EL (cell line): ENCODE measurements at regions not wholly inside any gene's neighbourhood (a gene's known extent, or its start where the extent isn't known, plus 50 kb on each side); places are given as distances from the start of the nearest gene placed in this dataset.

ENCODE experiments used
- DNase-seq: peaks from one replicate; pipeline ENCODE4 v3.0.0-alpha.2; 2016

DNA sequence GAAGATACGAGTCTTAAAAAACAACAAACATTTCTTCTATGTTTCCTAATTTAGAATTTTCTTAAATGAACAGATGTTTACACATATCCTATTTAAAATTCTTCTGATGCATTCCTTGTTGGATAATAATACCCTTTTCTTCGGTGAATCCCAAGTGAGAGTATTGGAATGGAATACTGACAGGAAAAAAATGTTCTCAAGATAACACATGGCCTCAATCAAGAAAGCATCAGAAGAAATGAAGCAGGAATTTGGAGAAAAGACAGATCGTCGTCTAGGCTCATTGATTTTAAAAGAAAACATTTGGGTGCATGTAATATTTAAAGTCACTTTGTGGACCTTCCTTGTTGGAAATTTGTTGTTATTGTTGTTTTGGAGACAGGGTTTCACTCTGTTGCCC is 196.9 kb upstream of the ANK2 start:
- no peak for DNase-seq

DNA sequence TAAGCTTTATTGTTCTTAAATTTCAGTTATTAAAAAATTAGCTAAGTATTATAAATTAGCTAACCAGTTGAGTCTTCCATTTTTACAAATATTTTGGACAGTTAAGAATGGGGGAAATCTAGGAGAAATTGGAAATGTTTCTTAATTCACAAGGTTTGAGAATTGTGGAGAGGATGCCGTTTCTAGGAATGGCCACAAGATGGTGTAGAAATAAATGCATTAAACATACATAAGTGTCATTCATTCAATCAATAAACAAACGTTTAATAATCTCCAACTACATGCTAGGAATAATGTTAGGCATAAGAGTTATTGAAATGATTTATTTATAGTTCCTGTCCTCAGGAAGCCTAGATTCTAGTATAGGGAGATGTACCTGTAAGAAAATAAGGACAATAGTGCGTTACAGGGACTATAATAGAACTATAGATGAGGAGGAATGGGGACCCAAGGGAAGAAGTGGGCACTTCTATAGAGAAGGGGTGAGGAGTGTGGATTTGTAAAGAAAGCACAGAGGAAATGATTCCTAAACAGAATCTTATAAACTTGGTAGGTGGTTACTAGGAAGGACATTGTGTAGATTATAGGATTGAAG is 195.7 kb upstream of the ANK2 start:
- no peak for DNase-seq

DNA sequence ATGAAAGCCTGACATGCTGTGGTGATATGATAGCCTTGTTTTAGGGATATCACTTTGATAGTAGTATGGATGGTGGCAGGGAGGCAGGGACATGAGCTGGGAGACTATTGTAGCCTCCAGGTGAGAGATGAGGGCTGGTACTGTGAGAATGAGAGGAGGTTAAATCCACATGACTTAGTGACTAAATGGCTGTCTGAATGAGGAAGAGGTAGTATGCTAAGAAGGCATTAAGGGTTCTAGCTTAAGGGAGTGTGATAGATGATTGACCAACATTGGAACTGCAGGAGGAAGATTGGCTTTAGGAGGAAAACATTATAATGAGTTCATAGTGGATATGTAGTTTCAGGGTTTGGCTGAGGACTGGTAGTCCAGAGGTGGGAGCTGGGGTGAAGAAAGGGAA is 195.0 kb upstream of the ANK2 start:
- no peak for DNase-seq

DNA sequence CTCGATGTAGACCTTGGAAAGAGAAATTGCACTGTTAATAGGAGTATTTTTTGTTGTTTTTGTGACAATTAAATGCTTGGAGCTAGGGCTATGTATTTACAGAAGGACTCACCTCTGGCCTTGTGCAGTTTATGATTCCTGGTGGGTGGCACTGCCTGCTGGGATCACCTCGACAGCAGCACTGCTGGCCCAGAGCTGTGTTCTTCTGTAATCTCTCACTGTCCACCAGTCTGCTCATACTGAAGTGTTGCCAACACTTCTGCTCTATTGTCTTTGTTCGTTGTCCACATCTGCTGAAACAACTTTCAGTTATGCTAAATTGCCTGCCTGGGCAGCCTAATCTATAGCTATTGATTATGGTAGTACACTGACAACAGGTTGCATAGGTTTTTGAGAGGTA is 194.4 kb upstream of the ANK2 start:
- no peak for DNase-seq

DNA sequence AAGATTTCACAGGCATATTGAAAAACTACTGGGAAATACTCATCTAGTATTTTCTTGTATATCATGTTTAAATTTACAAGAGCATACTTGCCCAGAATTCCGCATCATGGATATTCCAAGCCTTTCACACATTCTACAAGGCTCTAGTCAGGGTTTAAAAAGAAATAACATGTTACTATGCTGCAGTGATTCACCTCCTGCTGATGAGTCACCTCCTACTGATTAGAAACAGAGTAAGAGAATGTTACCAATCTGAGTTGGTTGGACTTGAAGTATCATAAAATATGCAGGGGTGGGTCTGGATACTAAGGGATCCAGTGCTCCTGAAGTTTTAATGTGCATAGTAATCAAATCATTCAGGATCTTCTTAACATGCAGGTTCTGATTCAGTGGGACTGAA is 192.0 kb upstream of the ANK2 start:
- DNase-seq, result peak; percentile 86

DNA sequence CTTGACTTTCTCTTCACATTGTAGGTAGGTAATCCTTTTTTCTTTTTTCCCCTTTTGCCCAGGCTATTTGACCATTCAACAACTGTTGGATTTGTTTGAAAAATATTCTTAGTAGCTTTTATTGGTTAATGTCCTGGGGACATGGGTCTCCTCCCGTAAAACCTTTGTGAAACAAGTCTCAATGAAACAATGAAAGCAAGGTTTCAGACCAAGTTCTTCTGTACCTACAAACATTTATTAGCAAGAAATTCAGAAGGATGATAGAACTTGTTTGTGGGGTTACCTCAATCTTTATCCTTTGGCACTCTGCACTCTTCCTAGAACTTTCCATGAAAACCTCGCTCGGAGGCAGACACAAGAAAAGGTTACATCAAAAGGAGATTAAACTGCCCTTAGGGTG is 190.7 kb upstream of the ANK2 start:
- no peak for DNase-seq

DNA sequence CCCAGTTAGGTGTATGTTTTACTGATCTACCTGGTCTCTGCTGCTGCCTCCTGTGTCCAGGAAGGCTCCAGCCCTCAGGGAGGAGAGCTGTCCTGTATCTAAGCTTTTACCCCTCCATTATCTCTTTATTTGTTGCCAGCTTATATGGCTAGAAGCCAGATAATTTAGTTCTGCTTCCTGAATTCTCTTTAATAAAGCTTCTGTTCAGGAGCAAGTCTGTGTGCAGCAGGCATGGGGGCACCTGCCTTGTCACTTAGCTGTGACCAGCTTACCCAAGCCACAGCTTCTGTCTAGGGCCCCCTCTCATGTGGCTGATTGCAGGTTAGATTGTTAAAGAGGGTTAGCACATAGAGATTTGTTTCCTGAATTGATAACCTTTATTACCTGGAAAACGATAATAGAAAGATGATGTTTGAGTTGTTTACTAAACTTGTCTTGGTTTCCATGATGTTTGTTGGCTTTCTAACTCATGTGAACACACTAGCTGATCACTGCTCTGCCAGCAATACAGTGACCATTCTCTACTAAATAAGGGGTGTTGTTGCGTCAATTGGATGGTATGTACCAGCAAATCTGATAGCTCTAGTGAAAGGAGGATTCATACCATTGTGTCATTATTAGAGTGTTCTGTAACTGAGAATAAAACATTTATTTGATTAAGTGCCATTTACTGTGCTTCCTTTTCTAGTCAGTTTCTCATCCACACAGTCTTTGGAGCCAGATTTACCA is 189.8 kb upstream of the ANK2 start:
- DNase-seq, result no peak

DNA sequence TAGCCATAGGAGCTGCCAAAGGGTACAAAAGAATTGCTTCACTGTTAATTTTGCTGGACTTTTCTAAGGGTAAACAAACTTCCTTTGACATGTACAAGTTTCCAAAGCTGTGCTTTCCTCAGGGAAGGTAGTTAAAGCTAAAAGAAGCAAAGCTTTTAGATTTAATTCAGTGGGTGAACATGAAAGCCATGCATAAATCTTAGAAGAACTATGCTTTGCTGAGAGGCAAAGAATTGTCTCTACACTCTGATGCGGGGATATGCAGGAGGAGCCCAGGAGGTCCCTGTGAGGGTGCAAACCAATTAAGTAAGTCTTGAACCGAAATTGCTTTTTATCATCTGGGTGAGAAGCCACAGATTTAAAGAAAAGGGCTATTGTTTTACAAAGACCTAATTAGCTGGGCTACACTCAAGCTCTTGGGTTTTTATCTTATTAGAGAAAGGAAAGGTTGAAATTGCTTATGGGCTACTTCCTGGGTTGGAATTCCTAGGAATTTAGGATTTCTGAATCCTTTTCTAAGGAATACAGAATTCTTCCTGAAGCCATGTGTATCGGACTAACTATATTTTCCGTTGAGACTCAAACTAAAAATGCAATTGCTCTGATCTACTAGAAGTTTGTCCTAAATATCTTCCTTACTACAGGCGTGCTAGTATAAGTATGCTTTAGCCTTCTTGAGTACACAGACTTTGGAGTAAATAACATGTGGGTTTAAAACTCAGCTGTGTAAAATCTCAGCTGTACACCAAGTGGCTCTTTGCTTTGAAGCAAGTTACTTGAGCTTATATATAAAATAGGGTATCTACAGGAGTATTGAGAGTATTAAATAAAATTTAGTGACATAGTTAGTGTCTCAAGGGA is 188.4 kb upstream of the ANK2 start:
- DNase-seq, result no peak

DNA sequence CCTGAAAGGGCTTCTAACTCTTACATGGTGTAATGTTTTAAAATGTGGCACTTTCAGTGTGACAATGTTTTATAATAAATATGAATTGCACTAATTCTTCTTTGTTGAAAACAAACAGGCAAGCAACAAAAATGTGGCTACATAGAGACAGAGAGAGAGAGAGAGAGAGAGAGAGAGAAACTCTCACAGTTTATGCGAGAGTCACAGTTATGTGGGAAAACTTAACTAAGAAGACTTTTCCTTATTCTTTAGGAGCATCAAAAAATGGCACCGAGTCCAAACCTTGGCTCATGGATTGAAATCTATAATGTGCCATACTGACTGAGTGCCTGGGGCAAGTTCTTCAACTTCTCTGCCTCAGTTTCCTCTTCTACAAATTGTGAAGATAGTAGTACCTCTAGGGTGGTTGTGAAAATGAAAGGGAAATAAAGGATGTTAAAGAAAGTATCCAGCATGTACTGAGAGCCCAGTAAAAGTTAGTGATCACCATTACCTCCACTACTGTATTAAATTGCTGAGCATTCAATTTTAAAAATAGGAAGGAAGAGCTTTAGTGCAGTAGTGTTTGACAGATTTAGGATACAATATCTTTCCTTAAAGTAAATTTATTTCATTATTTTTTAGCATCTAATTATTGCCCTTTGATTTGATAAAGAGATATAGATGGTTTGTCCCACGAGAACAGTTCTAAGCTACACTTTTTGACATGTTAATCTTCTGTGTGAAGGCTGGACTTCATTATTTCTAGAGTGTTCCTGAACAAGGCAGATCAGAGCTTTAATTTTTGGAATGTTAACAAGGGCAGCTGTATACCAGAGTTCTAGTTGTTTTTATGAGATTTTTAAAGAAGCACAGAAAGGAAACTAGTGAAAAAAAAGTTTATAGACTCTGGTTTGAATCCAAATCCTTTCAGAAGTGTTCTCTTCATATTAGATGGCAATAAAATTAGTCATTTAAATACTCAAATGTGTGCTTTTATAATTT is 187.5 kb upstream of the ANK2 start:
- no peak for DNase-seq

DNA sequence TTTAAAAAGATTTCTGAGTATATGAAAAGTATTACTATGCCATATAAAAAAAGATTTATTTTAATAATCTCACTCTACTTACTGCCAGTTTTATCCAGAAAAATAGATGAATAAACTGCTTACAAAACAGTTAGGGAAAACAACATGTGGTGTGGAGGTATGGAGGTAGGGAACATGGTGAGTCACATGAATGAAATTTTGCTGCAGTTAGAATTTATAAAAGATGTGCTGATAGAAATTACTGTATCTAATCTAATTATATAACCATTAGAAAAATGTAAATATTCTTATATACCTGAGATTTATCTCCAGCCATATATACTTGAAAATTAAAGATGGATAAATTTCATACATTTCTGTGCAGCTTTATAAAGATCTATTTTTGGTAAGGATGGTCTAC is 184.0 kb upstream of the ANK2 start:
- DNase-seq, result no peak

DNA sequence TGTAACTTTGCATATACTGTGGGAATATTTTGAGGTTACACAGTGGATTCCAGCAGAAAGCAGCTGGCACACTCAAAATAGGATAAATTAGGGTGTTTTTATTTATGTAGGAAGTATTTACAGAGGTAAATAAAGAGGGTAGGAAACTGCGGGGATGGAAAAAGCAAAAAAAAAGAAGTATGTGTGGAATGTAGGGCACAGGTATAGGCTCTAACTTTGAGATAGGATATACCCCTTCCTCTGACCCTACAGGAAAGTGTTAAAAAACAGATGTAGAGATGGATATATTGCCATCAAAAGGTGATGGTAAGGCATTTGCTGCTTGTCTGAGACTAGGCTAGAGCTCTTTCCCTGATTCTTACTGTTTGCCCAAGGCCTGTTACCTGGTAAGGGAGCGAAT is 173.1 kb upstream of the ANK2 start:
- no peak for DNase-seq

DNA sequence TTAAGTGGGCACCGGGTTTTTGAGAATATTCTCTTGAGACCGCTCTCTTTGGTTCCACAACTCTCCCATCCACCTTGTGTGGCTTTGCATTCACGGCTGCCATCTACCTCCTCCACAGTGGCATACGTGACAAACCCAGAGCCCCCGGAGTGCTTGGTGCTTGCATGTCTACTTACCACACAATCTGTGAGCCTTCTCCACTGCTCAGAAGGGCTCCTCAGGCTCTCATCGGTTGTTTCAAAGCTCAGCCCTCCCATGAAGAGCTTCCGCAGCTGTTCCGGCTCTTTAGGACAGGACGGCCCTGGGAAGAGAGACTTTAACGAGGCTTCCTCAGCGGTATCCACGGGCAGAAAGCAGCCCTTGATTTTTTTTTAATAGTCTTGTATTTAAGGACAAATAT is 167.6 kb upstream of the ANK2 start:
- DNase-seq, result no peak

DNA sequence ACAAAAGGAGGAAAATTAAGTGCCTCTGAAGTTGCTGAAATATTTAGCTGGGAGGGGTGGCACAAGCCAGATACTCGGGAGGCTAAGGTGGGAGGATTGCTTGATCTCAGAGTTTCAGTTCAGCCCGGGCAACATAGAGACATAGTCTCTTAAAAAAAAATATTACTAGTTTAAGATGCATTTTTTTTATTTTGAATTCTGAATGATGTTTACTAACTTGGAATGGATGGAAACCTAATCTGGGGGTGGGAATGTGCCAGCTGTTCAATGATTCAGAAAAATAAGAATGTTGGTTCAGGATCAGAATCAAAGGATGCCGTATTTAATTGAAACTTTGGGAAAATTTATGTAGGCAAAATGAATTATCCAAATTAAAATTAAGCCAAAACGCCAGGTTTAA is 167.2 kb upstream of the ANK2 start:
- no peak for DNase-seq

DNA sequence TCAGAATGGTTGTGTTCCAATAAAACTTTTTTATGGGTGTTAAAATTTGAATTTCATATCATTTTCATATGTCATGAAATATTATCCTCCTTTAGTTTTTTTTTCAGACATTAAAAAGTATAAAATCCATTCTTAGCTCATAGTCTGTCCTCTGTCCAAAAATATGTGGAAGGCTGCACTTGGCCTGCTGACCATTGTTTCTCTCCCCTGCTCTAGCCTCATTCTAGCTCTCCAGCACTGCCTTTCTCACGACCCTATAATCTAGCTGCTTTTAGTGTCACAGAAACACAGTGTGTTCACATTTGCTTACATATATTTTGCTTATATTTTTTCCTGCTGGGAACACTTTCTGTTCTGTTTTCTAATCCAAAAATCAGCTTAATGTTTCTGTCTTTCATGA is 165.0 kb upstream of the ANK2 start:
- DNase-seq, result no peak

DNA sequence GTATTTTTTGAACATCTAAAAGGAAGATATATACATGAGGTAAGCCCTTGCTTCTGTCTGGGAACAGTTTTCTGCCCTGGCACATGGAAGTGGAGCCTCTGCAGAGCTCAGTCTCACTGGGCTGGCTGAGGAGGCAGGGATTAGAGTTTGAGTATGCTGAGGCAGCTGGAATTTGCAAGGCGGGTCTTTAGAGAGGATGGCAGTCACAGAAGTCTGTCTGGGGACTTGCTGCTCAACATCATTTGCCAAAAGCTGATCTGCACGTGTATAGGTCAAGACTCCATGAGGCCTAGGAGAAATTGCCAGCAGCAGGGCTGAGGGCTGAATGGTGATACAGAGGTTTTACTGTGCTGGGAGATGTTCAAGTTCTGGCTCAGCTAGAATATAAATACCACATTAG is 163.6 kb upstream of the ANK2 start:
- DNase-seq, result no peak

DNA sequence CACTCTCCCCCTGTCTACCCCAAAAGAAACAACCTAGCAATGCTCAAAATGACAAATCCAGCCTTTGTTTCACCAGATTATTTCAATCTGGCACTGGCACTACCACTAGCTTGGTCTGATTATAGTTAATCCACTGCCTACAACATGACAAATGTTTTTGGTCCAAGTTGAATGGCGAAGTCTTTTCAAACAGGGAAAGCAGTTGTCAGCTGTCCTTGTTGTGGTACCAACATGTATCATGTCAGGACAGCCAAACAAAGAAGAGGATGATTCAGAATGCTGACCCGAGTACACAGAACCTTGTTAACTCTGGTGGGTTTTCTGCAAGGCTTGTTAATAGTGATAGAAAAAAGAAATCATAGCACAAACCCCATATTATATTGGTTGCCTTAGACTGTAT is 160.8 kb upstream of the ANK2 start:
- no peak for DNase-seq

DNA sequence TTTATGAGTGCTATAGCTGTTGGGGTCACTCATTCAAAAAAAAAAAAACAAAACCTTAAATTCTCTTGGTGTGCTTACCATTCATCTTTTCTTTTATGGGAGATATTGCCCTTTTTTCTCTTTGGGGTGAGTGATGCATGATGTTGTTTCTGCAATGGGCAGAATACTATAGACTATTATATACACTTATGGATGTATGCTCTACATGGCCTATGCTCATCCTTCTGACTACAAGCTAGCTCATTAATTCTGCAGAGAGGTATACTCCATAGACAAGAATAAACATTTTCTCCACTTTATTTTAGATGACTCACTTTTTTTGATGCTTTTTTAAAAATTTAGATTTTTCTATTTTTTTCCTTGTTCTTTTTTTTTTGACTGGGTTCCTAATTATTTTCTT is 160.3 kb upstream of the ANK2 start:
- no peak for DNase-seq

DNA sequence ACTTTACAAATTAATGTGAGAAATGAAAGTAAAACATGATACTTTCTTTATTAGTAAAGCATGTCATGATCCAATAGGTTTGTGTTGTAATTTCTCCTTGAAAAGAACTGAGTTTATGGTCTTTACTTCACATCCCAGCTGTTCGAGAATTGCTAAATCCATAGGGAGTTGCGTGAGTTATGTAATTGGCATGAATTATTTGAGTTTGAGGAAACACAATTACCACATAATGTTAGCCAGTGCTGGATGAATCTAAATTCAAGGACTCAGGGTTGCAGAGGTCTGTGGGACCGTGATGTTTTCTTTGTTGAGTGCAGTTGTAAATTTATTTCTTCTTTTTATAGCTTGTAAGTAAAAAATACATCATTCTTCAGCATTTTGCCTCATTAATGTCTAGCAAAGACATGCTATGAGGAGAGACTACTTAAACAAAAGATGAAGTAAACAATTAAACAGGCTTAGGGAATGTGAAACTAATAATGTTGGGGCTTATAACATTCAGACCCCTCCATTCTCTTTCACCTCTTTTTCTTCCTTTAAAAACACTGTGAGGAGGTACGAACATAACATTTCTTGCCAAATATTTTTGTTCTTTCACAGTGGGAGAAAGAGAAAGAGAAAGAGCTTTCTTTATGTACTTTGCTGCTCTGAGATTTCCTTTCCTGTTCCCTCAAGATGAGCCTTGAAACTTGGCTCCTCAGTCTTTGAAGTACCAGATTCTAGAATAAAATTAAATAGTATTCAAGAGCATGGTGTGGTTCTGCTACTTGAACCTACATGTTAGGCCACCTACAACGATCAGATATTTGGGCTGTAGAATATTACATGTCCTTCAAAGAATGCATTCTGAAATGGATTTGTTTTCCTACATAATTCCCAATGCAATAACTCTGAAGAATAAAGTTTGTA is 159.6 kb upstream of the ANK2 start:
- DNase-seq, result peak; percentile 42

DNA sequence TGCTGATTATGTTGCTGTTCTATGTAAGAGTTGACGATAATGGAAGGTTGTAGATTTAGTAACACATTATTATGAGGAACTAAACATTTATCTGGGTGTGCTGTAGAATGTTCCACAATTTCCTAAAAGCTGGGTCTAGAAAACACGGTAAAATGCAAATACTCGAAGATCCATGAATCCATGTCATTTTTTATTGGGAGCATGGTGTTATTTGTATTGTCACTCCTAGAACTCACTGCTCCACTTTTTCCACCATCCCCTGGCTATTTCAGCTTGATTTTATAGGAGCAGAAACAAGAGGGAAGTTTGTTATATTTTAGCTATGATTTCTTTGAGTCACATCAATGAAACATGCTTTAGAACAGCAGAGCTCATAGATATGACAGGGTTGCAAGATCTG is 155.0 kb upstream of the ANK2 start:
- no peak for DNase-seq

DNA sequence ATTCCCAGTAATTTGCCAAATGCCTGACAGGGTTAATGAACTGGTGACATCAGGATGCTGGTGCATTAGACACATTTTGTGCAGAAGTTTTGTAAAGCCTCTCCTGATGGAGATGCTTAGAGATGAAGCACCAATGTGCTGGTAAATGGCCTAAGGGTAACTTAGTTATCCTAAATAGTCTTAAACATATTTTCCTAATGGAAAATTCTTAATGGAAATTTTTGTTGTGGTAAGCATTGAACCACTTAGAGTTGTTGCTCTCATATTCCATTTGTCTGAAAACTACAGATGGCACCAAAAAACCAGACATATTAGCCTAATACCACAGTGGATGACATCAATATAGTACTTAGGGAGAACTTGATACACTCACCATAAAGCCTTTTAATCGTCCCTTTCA is 154.5 kb upstream of the ANK2 start:
- no peak for DNase-seq

DNA sequence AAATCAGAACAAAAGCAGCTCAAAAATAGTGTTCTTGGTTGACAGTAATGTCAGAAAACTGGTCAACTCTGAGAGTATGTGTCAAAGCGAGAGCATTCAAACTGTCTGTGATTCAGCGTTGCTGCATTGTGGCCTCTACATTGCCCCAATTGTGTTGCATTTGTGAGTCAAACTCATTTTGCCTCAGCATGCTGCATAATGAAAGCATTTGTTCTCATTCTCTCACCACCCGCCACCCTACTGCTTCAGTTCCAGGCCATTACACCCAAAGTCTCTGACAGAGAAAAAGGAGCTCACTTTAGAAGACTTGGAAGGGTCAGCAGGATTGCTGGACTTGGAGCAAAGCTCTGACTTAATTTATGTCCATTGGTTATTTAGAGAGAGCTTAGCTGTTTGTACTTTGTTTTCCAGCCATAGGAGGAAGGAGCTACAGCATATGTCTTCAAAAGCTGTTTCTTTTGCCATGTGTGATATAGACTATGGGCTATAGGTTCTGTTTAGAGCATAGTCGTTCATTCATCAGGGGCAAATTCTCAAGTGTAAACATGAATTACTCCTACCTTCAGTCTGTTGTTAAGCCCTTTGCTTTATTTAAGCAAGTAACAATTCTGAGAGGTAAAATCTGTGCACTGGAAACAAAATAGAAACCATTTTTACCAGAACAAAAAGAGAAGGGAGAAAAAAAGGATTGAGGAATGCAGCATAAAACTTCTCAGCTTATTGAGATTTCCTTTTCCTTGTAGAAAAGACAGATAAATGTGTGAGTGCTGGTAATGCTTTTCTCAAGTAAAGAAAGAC is 153.4 kb upstream of the ANK2 start:
- no peak for DNase-seq
